Amygdala (tissue), 56 donors: ENCODE measurements at regions not wholly inside any gene's neighbourhood (a gene's known extent, or its start where the extent isn't known, plus 50 kb on each side); places are given as distances from the start of the nearest gene placed in this dataset.

Experiments used
- DNase-seq, 56 donors: peaks; one replicate each; lab custom pipeline; 2025; lab: John Stamatoyannopoulos, UW

GRCh38 chr9:118360036-118360435, 655.8 kb downstream of the TLR4 start:
- DNase-seq: no peak

- DNase-seq: no peak
These were observed 657.9 kb downstream of the TLR4 start for GRCh38 chr9:118362123-118362522.

- no peak for DNase-seq
These were observed 658.4 kb downstream of the TLR4 start for GRCh38 chr9:118362596-118362995.

- no peak for DNase-seq
These were observed 660.3 kb downstream of the TLR4 start for GRCh38 chr9:118364266-118365106.

- DNase-seq: no peak
These were observed 662.0 kb downstream of the TLR4 start for GRCh38 chr9:118366228-118366627.

GRCh38 chr9:118367383-118367782, 663.2 kb downstream of the TLR4 start:
- no peak for DNase-seq

GRCh38 chr9:118384531-118385100, 680.4 kb downstream of the TLR4 start:
- DNase-seq: no peak

GRCh38 chr9:118395415-118395814, 691.2 kb downstream of the TLR4 start:
- no peak for DNase-seq

GRCh38 chr9:118401546-118401945, 697.3 kb downstream of the TLR4 start:
- no peak for DNase-seq

- peak in 2 of 56 donors; percentile 0 for DNase-seq
These were observed 710.5 kb downstream of the TLR4 start for GRCh38 chr9:118414676-118415075.

GRCh38 chr9:118418887-118419565, 714.8 kb downstream of the TLR4 start:
- no peak for DNase-seq

- no peak for DNase-seq
These were observed 715.5 kb downstream of the TLR4 start for GRCh38 chr9:118419676-118420075.

GRCh38 chr9:118422508-118422907, 718.3 kb downstream of the TLR4 start:
- DNase-seq: no peak

GRCh38 chr9:118423021-118423420, 718.8 kb downstream of the TLR4 start:
- no peak for DNase-seq

- no peak for DNase-seq
These were observed 719.5 kb downstream of the TLR4 start for GRCh38 chr9:118423721-118424120.

GRCh38 chr9:118426772-118427171, 722.6 kb downstream of the TLR4 start:
- DNase-seq: no peak

GRCh38 chr9:118438810-118439209, 734.6 kb downstream of the TLR4 start:
- DNase-seq: no peak

- DNase-seq: no peak
These were observed 735.2 kb downstream of the TLR4 start for GRCh38 chr9:118439441-118439840.

- DNase-seq: no peak
These were observed 740.2 kb downstream of the TLR4 start for GRCh38 chr9:118444403-118444802.

- DNase-seq: no peak
These were observed 742.9 kb downstream of the TLR4 start for GRCh38 chr9:118446943-118447639.

GRCh38 chr9:118449554-118449953, 745.4 kb downstream of the TLR4 start:
- DNase-seq: no peak
